ENCODE measurements at regions not wholly inside any gene's neighbourhood (a gene's known extent, or its start where the extent isn't known, plus 50 kb on each side); places are given as distances from the start of the nearest gene placed in this dataset.

DNA sequence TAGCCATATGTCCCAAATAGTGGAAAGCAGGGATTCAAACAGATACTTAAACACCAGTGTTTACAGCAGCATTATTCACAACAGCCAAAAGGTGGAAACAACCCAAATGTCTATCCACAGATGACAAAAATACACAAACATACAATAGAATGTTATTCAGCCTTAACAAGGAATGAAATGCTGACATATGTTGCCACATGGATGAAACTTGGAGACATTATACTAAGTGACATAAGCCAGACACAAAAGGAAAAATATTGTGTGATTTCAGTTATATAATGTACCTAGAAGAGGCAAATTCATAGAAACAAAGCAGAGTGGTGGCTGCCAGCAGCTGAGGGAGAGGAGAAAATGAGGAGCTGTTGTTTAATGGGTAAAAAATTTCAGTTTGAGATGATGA is 533.9 kb upstream of the FZD8 start:
- TF ChIP-seq CTCF (IDR thresholded peaks at IDR 0.05) (no peak), POLR2A (IDR thresholded peaks at IDR 0.05) (no peak)

All from Peyer's patch (tissue), 4 donors.